Keratinocyte (primary cell): ENCODE measurements at regions not wholly inside any gene's neighbourhood (a gene's known extent, or its start where the extent isn't known, plus 50 kb on each side); places are given as distances from the start of the nearest gene placed in this dataset.

Source experiments
- DNase-seq: peaks from one replicate; pipeline ENCODE4 v3.0.0-alpha.2; 2011; ENCODE audit warnings: low read depth, missing footprints, low spot score
- FAIRE-seq: peaks from 2 replicates; lab custom pipeline; 2011; peaks lifted over from hg19 to GRCh38; lab: Jason Lieb, UNC
- H2AFZ ChIP-seq: 2 replicates; pipeline ENCODE4 v1.6.0; 2012; ENCODE audit warnings: low read length, control low read depth, inconsistent platforms; ENCODE audit not compliant: control insufficient read depth
- H3K27ac ChIP-seq: 2 replicates; pipeline ENCODE4 v1.5.1; 2011; ENCODE audit warnings: low read length; ENCODE audit not compliant: control insufficient read depth, insufficient read depth
- H3K27me3 ChIP-seq: 3 replicates; pipeline ENCODE4 v1.6.0; 2011; ENCODE audit warnings: low read length; ENCODE audit not compliant: control insufficient read depth, insufficient read depth; ENCODE audit errors: extremely low read depth
- H3K36me3 ChIP-seq, 2 experiments: 2 replicates in 1 of 2; 3 replicates in 1 of 2; pipeline ENCODE4 v1.5.1; 2011; ENCODE audit warnings: low read length in 2 of 2, mild to moderate bottlenecking in 1 of 2; ENCODE audit not compliant: control insufficient read depth in 2 of 2, insufficient read depth in 2 of 2; ENCODE audit errors: extremely low read depth in 1 of 2
- H3K4me1 ChIP-seq: 3 replicates; pipeline ENCODE4 v1.5.1; 2011; ENCODE audit warnings: low read length; ENCODE audit not compliant: control insufficient read depth, insufficient read depth; ENCODE audit errors: extremely low read depth
- H3K4me2 ChIP-seq: 3 replicates; pipeline ENCODE4 v1.6.0; 2011; ENCODE audit warnings: low read depth, low read length; ENCODE audit not compliant: control insufficient read depth, insufficient read depth; ENCODE audit errors: extremely low read depth
- H3K4me3 ChIP-seq, 3 experiments: fragments of 200-600 bp in 1 of 3; sonication (generic) in 1 of 3; 2 replicates in 2 of 3; 3 replicates in 1 of 3; pipeline ENCODE4 v1.5.1; 2011 to 2016; ENCODE audit warnings: low read length in 3 of 3, mild to moderate bottlenecking in 3 of 3, control low read depth in 2 of 3, inconsistent platforms in 1 of 3, low read depth in 1 of 3, mixed read lengths in 1 of 3, mixed run types in 1 of 3, moderate library complexity in 1 of 3; ENCODE audit not compliant: control insufficient read depth in 2 of 3, insufficient read depth in 2 of 3; ENCODE audit errors: extremely low read depth in 1 of 3
- H3K79me2 ChIP-seq: 2 replicates; pipeline ENCODE4 v1.6.0; 2012; ENCODE audit warnings: low read length; ENCODE audit not compliant: control insufficient read depth, insufficient read depth
- H3K9ac ChIP-seq: 3 replicates; pipeline ENCODE4 v1.6.0; 2011; ENCODE audit warnings: low read length; ENCODE audit not compliant: control insufficient read depth, insufficient read depth; ENCODE audit errors: extremely low read depth
- H3K9me1 ChIP-seq: 3 replicates; pipeline ENCODE4 v1.6.0; 2011; ENCODE audit warnings: low read length; ENCODE audit not compliant: control insufficient read depth, insufficient read depth; ENCODE audit errors: extremely low read depth
- H3K9me3 ChIP-seq: 2 replicates; pipeline ENCODE4 v1.5.1; 2012; ENCODE audit warnings: low read depth, low read length; ENCODE audit not compliant: control insufficient read depth
- H4K20me1 ChIP-seq: 3 replicates; pipeline ENCODE4 v1.6.0; 2011; ENCODE audit warnings: low read length; ENCODE audit not compliant: control insufficient read depth, insufficient read depth; ENCODE audit errors: extremely low read depth
- CTCF ChIP-seq, 3 experiments: IDR thresholded peaks in 1 of 3; conservative IDR thresholded peaks in 1 of 3; optimal IDR thresholded peaks in 1 of 3; 2 replicates in 2 of 3; 3 replicates in 1 of 3; pipeline versions ENCODE3 to v1.5.1; 2011; ENCODE audit warnings: low read length in 3 of 3, mild to moderate bottlenecking in 3 of 3, moderate library complexity in 2 of 3, control low read depth in 1 of 3, inconsistent platforms in 1 of 3; ENCODE audit not compliant: insufficient read depth in 2 of 3; ENCODE audit errors: extremely low read depth in 1 of 3
- EZH2 ChIP-seq: IDR thresholded peaks from one replicate; pipeline ENCODE4 v1.6.1; 2012; ENCODE audit warnings: inconsistent platforms, mild to moderate bottlenecking, low read length, moderate library complexity
- dilution Hi-C: fragments of 300-500 bp; cut with MboI; formaldehyde crosslinking; loops from one replicate; pipeline ENCODE4 v1.7.0; 2020; ENCODE audit warnings: low sequenced_read_pairs; ENCODE audit not compliant: extremely low pct_ligation_motif_present

- dilution Hi-C loops = no loop called here
- no peaks in the 10 kb centered on the region for H3K36me3 ChIP-seq
- TF ChIP-seq CTCF (optimal IDR thresholded peaks at IDR 0.05 in 1 of 3, IDR thresholded peaks at IDR 0.05 in 1 of 3, conservative IDR thresholded peaks at IDR 0.05 in 1 of 3; ENCODE audit: extremely low read depth in 1 of 3, insufficient read depth in 2 of 3, low read length in 3 of 3) = no peak
- TF ChIP-seq EZH2 = no peak
- no peaks in the 10 kb centered on the region for H3K27me3 ChIP-seq
- H3K79me2 ChIP-seq = no peaks in the 10 kb centered on the region
- no peak overlapping the region for H2AFZ ChIP-seq
- H3K27ac ChIP-seq = no peak overlapping the region
- H3K9ac ChIP-seq = no peak overlapping the region
- no peaks in the 10 kb centered on the region for H3K4me1 ChIP-seq
- no peak for FAIRE-seq
- H3K9me3 ChIP-seq = no peaks in the 10 kb centered on the region
- no peak for DNase-seq
- no peak overlapping the region for H3K4me3 ChIP-seq
- no peak overlapping the region for H3K4me2 ChIP-seq
- H4K20me1 ChIP-seq = no peaks in the 10 kb centered on the region
- no peaks in the 10 kb centered on the region for H3K9me1 ChIP-seq
Observed at GRCh38 chr18:38951633-38952032, 1386.0 kb upstream of the CELF4 start.

- H3K9me1 ChIP-seq = no peaks in the 10 kb centered on the region
- no peaks in the 10 kb centered on the region for H3K36me3 ChIP-seq
- no peaks in the 10 kb centered on the region for H3K27me3 ChIP-seq
- H3K4me1 ChIP-seq = no peaks in the 10 kb centered on the region
- no peak overlapping the region for H3K4me3 ChIP-seq
- peaks cover 2% of the 10 kb centered on the region for H3K9me3 ChIP-seq
- H4K20me1 ChIP-seq = no peaks in the 10 kb centered on the region
- H3K79me2 ChIP-seq = no peaks in the 10 kb centered on the region
- dilution Hi-C loops = no loop called here
- H3K4me2 ChIP-seq = no peak overlapping the region
- no peak for TF ChIP-seq EZH2
- TF ChIP-seq CTCF (optimal IDR thresholded peaks at IDR 0.05 in 1 of 3, IDR thresholded peaks at IDR 0.05 in 1 of 3, conservative IDR thresholded peaks at IDR 0.05 in 1 of 3; ENCODE audit: extremely low read depth in 1 of 3, insufficient read depth in 2 of 3, low read length in 3 of 3) = no peak
- FAIRE-seq (no peak), DNase-seq (no peak)
- H3K27ac ChIP-seq = no peak overlapping the region
- no peak overlapping the region for H3K9ac ChIP-seq
- no peak overlapping the region for H2AFZ ChIP-seq
Observed at GRCh38 chr18:38948436-38948835, 1382.8 kb upstream of the CELF4 start.
